ENCODE measurements at regions not wholly inside any gene's neighbourhood (a gene's known extent, or its start where the extent isn't known, plus 50 kb on each side); places are given as distances from the start of the nearest gene placed in this dataset.

DNA sequence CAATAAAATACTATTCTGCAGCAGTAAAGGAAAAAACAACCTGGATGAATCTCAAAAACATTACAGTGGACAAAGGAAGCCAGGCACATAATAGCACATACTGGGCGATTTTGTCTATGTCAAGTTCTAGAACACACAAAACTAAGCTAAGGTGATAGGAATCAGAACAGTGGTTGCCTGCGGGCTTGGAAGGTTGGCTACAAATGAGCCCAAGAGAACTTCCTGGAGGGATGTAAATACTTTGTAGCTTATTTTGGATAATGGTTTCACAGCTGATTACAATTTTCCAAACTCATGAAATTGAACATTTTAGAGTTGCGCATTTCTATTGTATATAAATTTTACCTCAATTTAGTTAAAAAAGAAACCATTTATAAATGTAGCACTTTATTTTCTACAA is 67.6 kb upstream of the CES5A start:
- Histone ChIP-seq H3K9ac (ENCODE audit: low read depth in 2 of 2, low read length in 2 of 2) (no peak overlapping the region), H3K27ac (no peak overlapping the region), H3K36me3 (no peaks in the 10 kb centered on the region), H3K27me3 (no peaks in the 10 kb centered on the region), H3K4me3 (no peak overlapping the region), H3K4me1 (no peaks in the 10 kb centered on the region), H3K9me3 (no peaks in the 10 kb centered on the region)
- no peak for TF ChIP-seq CTCF (IDR thresholded peaks at IDR 0.05)
- intact Hi-C loops (cut with DNase I) = loop anchor here (5.0 kb wide), 1 partner anchor 374 kb away; no protein-coding TSS in a partner anchor
- DNase-seq = no peak

GRCh38 chr16:55941552-55941951 is 66.4 kb upstream of the CES5A start:
- H3K4me3 ChIP-seq = no peak overlapping the region
- intact Hi-C loops (cut with DNase I) = loop anchor here (5.0 kb wide), 1 partner anchor 376 kb away; no protein-coding TSS in a partner anchor
- no peaks in the 10 kb centered on the region for H3K9me3 ChIP-seq
- no peaks in the 10 kb centered on the region for H3K4me1 ChIP-seq
- H3K27me3 ChIP-seq = no peaks in the 10 kb centered on the region
- no peak overlapping the region for H3K27ac ChIP-seq
- H3K36me3 ChIP-seq = no peaks in the 10 kb centered on the region
- H3K9ac ChIP-seq (ENCODE audit: low read depth in 2 of 2, low read length in 2 of 2) = no peak overlapping the region
- no peak for TF ChIP-seq CTCF (IDR thresholded peaks at IDR 0.05)
- no peak for DNase-seq

- H3K9me3 ChIP-seq = no peaks in the 10 kb centered on the region
Measured at GRCh38 chr16:55938126-55938525, 63.0 kb upstream of the CES5A start.

GRCh38 chr16:55933038-55933437 is 57.9 kb upstream of the CES5A start:
- Histone ChIP-seq H3K9me3 (no peaks in the 10 kb centered on the region), H3K9ac (ENCODE audit: low read depth in 2 of 2, low read length in 2 of 2) (no peak overlapping the region), H3K27me3 (no peaks in the 10 kb centered on the region), H3K27ac (no peak overlapping the region), H3K4me3 (no peak overlapping the region), H3K36me3 (no peaks in the 10 kb centered on the region), H3K4me1 (no peaks in the 10 kb centered on the region)
- intact Hi-C loops (cut with DNase I) = no loop called here
- DNase-seq = no peak
- no peak for TF ChIP-seq CTCF (IDR thresholded peaks at IDR 0.05)

More at GRCh38 chr16:55938126-55938525, 63.0 kb upstream of the CES5A start:
- Histone ChIP-seq H3K4me3 (no peak overlapping the region), H3K27me3 (no peaks in the 10 kb centered on the region), H3K36me3 (no peaks in the 10 kb centered on the region), H3K9ac (ENCODE audit: low read depth in 2 of 2, low read length in 2 of 2) (no peak overlapping the region), H3K4me1 (no peaks in the 10 kb centered on the region), H3K27ac (no peak overlapping the region)
- DNase-seq = no peak
- TF ChIP-seq CTCF (IDR thresholded peaks at IDR 0.05) = no peak
- intact Hi-C loops (cut with DNase I) = no loop called here

- Histone ChIP-seq H3K9me3 (no peaks in the 10 kb centered on the region), H3K27ac (no peak overlapping the region), H3K4me3 (no peak overlapping the region), H3K27me3 (no peaks in the 10 kb centered on the region), H3K36me3 (no peaks in the 10 kb centered on the region), H3K4me1 (no peaks in the 10 kb centered on the region), H3K9ac (ENCODE audit: low read depth in 2 of 2, low read length in 2 of 2) (no peak overlapping the region)
- TF ChIP-seq CTCF (IDR thresholded peaks at IDR 0.05) = no peak
- DNase-seq = no peak
- intact Hi-C loops (cut with DNase I) = no loop called here
Measured at GRCh38 chr16:55930036-55930435, 54.9 kb upstream of the CES5A start.

GRCh38 chr16:55929181-55929580 is 54.0 kb upstream of the CES5A start:
- Histone ChIP-seq H3K27ac (no peak overlapping the region), H3K9ac (ENCODE audit: low read depth in 2 of 2, low read length in 2 of 2) (no peak overlapping the region), H3K4me3 (no peak overlapping the region), H3K27me3 (no peaks in the 10 kb centered on the region), H3K9me3 (no peaks in the 10 kb centered on the region), H3K4me1 (no peaks in the 10 kb centered on the region), H3K36me3 (no peaks in the 10 kb centered on the region)
- intact Hi-C loops (cut with DNase I) = no loop called here
- no peak for TF ChIP-seq CTCF (IDR thresholded peaks at IDR 0.05)
- no peak for DNase-seq

Measured in colonic mucosa (tissue), 4 donors.